MCF 10A (cell line): ENCODE measurements at regions not wholly inside any gene's neighbourhood (a gene's known extent, or its start where the extent isn't known, plus 50 kb on each side); places are given as distances from the start of the nearest gene placed in this dataset.

Experiments
- BruUV-seq: library from RNA; stranded (reverse); fragments of 400-500 nt; replicated peaks from 2 replicates; lab custom pipeline; 2021; lab: Mats Ljungman, UMichigan
- CTCF ChIA-PET: fragments of 300-600 bp; sonication (Branson Sonifier 250); formaldehyde crosslinking; extraction: SDS; loops from one replicate; lab custom pipeline; 2021; ENCODE audit warnings: antibody characterized with exemption, inconsistent platforms; lab: Yijun Ruan, JAX
- POLR2A ChIA-PET: fragments of 300-600, 350-650 bp; sonication (Branson Sonifier 250); formaldehyde crosslinking; extraction: SDS; loops from one replicate; lab custom pipeline; 2020; ENCODE audit warnings: antibody characterized with exemption, inconsistent platforms; lab: Yijun Ruan, JAX
- DNase-seq: peaks from one replicate; pipeline ENCODE4 v3.0.0-alpha.2; 2018; ENCODE audit not compliant: unreplicated experiment
- H3K27ac Mint-ChIP-seq: one replicate; pipeline ENCODE4 v1.8.0; 2022; ENCODE audit warnings: mild to moderate bottlenecking, low read depth, mixed read lengths; ENCODE audit not compliant: unreplicated experiment
- H3K27me3 Mint-ChIP-seq: one replicate; pipeline ENCODE4 v1.8.0; 2022; ENCODE audit warnings: mixed read lengths; ENCODE audit not compliant: insufficient read depth, unreplicated experiment
- H3K36me3 Mint-ChIP-seq: one replicate; pipeline ENCODE4 v1.8.0; 2022; ENCODE audit warnings: mild to moderate bottlenecking, moderate library complexity, mixed read lengths; ENCODE audit not compliant: insufficient read depth, unreplicated experiment
- H3K4me1 Mint-ChIP-seq: one replicate; pipeline ENCODE4 v1.8.0; 2022; ENCODE audit warnings: mixed read lengths; ENCODE audit not compliant: insufficient read depth, unreplicated experiment
- H3K4me3 Mint-ChIP-seq: one replicate; pipeline ENCODE4 v1.8.0; 2022; ENCODE audit warnings: mild to moderate bottlenecking, moderate library complexity, mixed read lengths; ENCODE audit not compliant: unreplicated experiment
- H3K9me3 Mint-ChIP-seq: one replicate; pipeline ENCODE4 v1.8.0; 2022; ENCODE audit warnings: mixed read lengths; ENCODE audit not compliant: unreplicated experiment
- CTCF ChIP-seq: fragments of 200-600 bp; IDR thresholded peaks from one replicate; pipeline ENCODE4 v1.8.0; 2022; ENCODE audit warnings: antibody characterized with exemption, mild to moderate bottlenecking; ENCODE audit not compliant: unreplicated experiment
- intact Hi-C: fragments of 100-400 bp; cut with micrococcal nuclease; formaldehyde crosslinking; loops from 2 replicates; pipeline ENCODE4 v1.14.1; 2022

GRCh38 chr18:55998071-55998522 lies 410.1 kb upstream of the TCF4 start:
- no peak for TF ChIP-seq CTCF
- peaks cover 17% of the 10 kb centered on the region for H3K4me1 Mint-ChIP-seq
- no peaks in the 10 kb centered on the region for H3K36me3 Mint-ChIP-seq
- no peaks in the 10 kb centered on the region for H3K9me3 Mint-ChIP-seq
- no peak overlapping the region for H3K4me3 Mint-ChIP-seq
- no peak overlapping the region for H3K27ac Mint-ChIP-seq
- POLR2A ChIA-PET: interaction anchor here (1.2 to 1.3 kb wide), 2 partner anchors 14 to 126 kb away, joined by 4 read pairs; no protein-coding TSS in a partner anchor
- CTCF ChIA-PET: interaction anchor here (0.5 kb wide), 1 partner anchor 161 kb away, joined by 4 read pairs; no protein-coding TSS in a partner anchor
- H3K27me3 Mint-ChIP-seq: no peaks in the 10 kb centered on the region
- DNase-seq: no peak
- intact Hi-C loops: no loop called here
- no TSS peak for BruUV-seq

GRCh38 chr18:55997151-55997561 lies 409.2 kb upstream of the TCF4 start:
- Mint-ChIP-seq H3K4me3 (peak overlapping the region; percentile 41), H3K27ac (peak overlapping the region; percentile 57), H3K36me3 (no peaks in the 10 kb centered on the region), H3K9me3 (no peaks in the 10 kb centered on the region), H3K27me3 (no peaks in the 10 kb centered on the region), H3K4me1 (peaks cover 17% of the 10 kb centered on the region)
- no peak for TF ChIP-seq CTCF
- no TSS peak for BruUV-seq
- peak; percentile 23 for DNase-seq
- intact Hi-C loops: no loop called here
- ChIA-PET POLR2A (interaction anchor here (0.6 to 1.3 kb wide), 3 partner anchors 12 to 21 kb away, joined by 3 to 4 read pairs (median 3); no protein-coding TSS in a partner anchor), CTCF (interaction anchor here (0.6 to 1.0 kb wide), 4 partner anchors 19 to 423 kb away, joined by 3 to 4 read pairs (median 3); no protein-coding TSS in a partner anchor)

- ChIA-PET POLR2A (interaction anchor here (0.6 kb wide), 1 partner anchor 11 kb away, joined by 3 read pairs; no protein-coding TSS in a partner anchor), CTCF (interaction anchor here (0.6 to 1.0 kb wide), 5 partner anchors 18 to 423 kb away, joined by 3 to 4 read pairs (median 3); no protein-coding TSS in a partner anchor)
- intact Hi-C loops: no loop called here
- peak overlapping the region; percentile 41 for H3K4me3 Mint-ChIP-seq
- no peaks in the 10 kb centered on the region for H3K27me3 Mint-ChIP-seq
- no peak overlapping the region for H3K27ac Mint-ChIP-seq
- no peaks in the 10 kb centered on the region for H3K36me3 Mint-ChIP-seq
- H3K4me1 Mint-ChIP-seq: peaks cover 17% of the 10 kb centered on the region
- no peak for TF ChIP-seq CTCF
- no TSS peak for BruUV-seq
- H3K9me3 Mint-ChIP-seq: no peaks in the 10 kb centered on the region
- no peak for DNase-seq
Observed at GRCh38 chr18:55996717-55997116, 408.7 kb upstream of the TCF4 start.

GRCh38 chr18:55990186-55990585 lies 402.2 kb upstream of the TCF4 start:
- H3K27ac Mint-ChIP-seq: no peak overlapping the region
- no peaks in the 10 kb centered on the region for H3K36me3 Mint-ChIP-seq
- DNase-seq: no peak
- ChIA-PET CTCF (no interaction called here), POLR2A (no interaction called here)
- TF ChIP-seq CTCF: no peak
- H3K4me3 Mint-ChIP-seq: no peak overlapping the region
- H3K4me1 Mint-ChIP-seq: no peaks in the 10 kb centered on the region
- no peaks in the 10 kb centered on the region for H3K9me3 Mint-ChIP-seq
- intact Hi-C loops: no loop called here
- no peaks in the 10 kb centered on the region for H3K27me3 Mint-ChIP-seq
- BruUV-seq: no TSS peak
